Mammary epithelial cell (primary cell): ENCODE measurements at regions not wholly inside any gene's neighbourhood (a gene's known extent, or its start where the extent isn't known, plus 50 kb on each side); places are given as distances from the start of the nearest gene placed in this dataset.

Source experiments
- CTCF ChIP-seq, 2 donors: IDR thresholded peaks in 1 of 2; conservative IDR thresholded peaks in 1 of 2; 2 replicates each; pipeline ENCODE4 v1.5.1; 2011 to 2012; ENCODE audit warnings: inconsistent platforms in 2 of 2, low read length in 2 of 2, mild to moderate bottlenecking in 2 of 2, control low read depth in 1 of 2, low read depth in 1 of 2; ENCODE audit not compliant: insufficient read depth in 1 of 2; ENCODE audit errors: extremely low read depth in 1 of 2
- EZH2 ChIP-seq: IDR thresholded peaks from 2 replicates; pipeline ENCODE4 v1.6.1; 2012; ENCODE audit warnings: low read length, inconsistent platforms, borderline replicate concordance

- TF ChIP-seq CTCF (conservative IDR thresholded peaks at IDR 0.05 in 1 of 2, IDR thresholded peaks at IDR 0.05 in 1 of 2; ENCODE audit: extremely low read depth in 1 of 2, insufficient read depth in 1 of 2, low read depth in 1 of 2, low read length in 2 of 2): no peak
- no peak for TF ChIP-seq EZH2
Measured at GRCh38 chr12:30211743-30212142, 428.0 kb upstream of the TMTC1 start.
